SHP77 treated with DMSO at 0.1 percent for 48 hours (cell line): ENCODE measurements at regions not wholly inside any gene's neighbourhood (a gene's known extent, or its start where the extent isn't known, plus 50 kb on each side); places are given as distances from the start of the nearest gene placed in this dataset.

ENCODE experiments used
- DNase-seq: peaks from one replicate; lab custom pipeline; 2025; lab: John Stamatoyannopoulos, UW

DNA sequence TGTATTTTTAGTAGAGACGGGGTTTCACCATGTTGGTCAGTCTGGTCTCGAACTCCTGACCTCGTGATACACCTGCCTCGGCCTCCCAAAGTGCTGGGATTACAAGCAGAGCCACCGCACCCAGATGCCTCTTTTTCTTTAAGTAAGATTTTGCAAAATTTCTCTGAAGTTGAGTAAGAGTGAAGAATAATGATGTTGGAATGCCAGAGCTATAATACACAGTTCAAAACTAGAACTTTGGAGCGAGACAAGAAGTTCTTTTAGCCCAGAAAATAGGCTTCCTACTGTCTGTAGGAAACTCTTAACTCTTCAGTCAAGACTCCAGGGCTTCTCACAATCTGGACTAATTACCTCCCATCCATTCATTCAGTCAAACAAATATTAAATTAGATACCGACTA is 51.4 kb downstream of the MARCHF4 start:
- no peak for DNase-seq

GRCh38 chr2:216319771-216320170 is 52.5 kb downstream of the MARCHF4 start:
- no peak for DNase-seq

DNA sequence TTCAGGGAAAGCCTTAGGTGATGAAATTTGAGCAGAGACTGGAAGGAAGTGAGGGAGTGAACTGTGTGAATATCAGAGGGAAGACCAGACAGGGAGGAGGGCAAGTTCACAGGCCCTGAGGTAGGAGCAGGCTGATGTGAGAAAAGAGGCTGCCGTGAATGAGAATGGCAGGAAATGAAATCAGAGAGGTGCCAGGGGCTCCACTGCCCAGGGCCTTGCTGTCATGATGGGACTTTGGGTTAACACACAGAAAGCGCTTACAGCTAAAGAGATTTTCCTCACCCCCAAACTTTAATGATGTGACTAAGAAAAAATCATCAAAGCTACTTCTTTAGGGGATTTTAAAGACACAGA is 53.8 kb downstream of the MARCHF4 start:
- DNase-seq: no peak

DNA sequence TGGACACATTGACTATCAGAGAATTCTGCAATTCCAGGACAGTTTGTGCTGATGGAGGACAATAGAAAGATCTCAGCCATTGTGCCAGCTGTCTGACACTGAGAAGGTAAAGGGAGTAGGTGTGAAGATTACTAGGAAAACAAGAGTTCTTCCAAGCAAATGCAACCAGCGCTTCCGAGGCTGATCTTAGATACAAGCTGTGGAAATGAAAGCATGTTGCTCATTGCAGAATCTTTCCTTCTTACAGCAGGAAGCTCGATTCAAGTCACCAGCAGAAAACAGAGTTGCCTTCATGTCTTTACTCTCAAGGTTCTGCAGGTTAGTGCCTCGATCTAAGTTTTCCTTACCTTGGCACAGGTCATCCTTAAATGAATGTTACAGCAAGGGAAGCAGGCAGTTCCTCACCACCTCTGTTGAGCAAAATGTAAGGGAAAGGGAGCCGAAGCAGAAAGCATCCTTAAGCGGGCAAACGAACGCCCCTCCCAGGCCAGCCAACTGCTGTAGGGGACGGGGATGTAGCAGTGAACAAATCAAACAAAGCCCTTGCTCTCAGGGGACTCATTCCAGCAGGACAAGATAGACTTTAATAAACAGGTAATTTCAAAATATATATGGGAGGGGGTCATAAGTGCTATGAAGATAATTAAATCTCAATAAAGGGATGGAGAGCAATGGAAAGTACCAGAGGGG is 54.3 kb downstream of the MARCHF4 start:
- DNase-seq: no peak

DNA sequence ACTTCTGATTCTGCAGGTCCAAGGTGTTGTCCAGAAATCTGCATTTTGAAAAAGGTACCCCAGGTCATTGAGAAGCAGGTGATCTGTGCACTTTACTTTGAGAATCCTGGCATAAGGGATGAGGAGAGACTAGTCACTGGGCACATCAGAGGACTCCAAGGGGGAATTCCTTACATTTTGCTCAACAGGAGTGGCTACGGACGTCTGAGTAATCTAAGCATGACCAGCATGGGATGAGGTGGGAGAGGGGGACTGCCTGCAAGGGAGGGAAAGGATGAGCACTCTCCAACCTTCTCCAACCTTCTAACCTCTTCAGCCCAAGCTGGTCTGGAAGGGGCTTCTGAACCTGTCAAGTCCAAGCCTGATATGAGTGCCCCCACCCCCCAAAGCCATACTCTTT is 55.5 kb downstream of the MARCHF4 start:
- DNase-seq: no peak

GRCh38 chr2:216315802-216316603 is 56.3 kb downstream of the MARCHF4 start:
- peak; percentile 30 for DNase-seq

- DNase-seq: no peak
These were observed 59.8 kb downstream of the MARCHF4 start for GRCh38 chr2:216312441-216312840.

- DNase-seq: peak; percentile 75
These were observed 63.7 kb downstream of the MARCHF4 start for GRCh38 chr2:216308576-216308975.

GRCh38 chr2:216307496-216307895 is 64.8 kb downstream of the MARCHF4 start:
- no peak for DNase-seq

DNA sequence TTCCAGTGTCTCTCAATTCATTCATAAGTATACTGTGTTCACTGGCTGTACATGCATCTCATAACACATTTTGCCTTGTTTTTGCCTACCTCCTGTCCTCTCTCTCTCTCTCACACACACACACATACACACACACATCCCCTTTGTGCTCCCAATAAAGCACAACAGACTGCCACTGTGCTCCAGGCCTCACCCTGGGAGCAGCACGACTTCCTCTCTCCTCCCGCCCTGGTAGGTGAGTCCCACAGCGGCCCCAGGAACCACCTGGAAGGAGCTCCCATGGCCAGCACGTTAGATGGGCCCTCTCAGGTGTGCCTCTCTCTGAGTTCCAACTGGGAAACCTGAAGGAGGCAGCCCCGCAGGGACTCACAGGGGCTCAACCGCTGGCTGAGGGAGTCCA is 65.4 kb downstream of the MARCHF4 start:
- no peak for DNase-seq

DNA sequence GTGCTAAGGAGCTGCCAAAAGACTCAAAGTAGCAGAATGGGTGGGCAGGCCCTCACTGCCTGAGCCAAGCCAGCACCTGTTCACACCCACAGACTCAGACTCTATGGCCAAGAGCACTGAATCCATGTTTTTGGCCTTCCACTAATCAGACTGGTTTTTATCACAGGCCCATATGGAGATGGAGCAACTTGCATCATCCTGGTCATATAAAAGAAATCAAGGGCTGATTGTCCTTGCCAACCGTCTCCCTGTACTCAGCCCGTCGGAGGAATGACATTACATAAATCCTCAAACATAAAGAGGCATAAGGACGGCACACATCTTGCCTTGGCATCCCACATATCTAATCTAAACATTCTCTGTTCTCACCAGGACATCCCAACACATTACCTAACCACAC is 66.7 kb downstream of the MARCHF4 start:
- DNase-seq: no peak

GRCh38 chr2:216302981-216303676 is 69.2 kb downstream of the MARCHF4 start:
- no peak for DNase-seq

DNA sequence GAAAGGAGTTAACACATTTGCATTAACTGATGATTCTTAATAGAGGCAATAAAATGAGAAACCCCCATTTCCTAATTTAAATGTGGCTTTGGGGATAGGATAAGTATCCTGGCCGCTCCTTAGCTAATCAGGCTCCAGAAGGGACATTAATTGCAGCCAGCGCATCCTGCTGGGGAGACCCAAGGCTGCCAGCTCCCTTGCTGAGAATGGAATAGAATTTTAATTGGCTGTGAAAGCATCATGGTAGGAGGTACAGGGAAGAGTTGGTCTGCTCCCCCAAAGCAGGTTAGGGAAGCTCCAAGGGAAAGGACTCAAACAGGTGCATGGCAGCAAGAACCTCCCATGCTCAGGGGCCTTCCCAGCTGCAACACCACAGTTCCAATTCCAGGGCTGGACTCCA is 71.4 kb downstream of the MARCHF4 start:
- no peak for DNase-seq

- DNase-seq: no peak
These were observed 72.7 kb downstream of the MARCHF4 start for GRCh38 chr2:216299588-216299987.

DNA sequence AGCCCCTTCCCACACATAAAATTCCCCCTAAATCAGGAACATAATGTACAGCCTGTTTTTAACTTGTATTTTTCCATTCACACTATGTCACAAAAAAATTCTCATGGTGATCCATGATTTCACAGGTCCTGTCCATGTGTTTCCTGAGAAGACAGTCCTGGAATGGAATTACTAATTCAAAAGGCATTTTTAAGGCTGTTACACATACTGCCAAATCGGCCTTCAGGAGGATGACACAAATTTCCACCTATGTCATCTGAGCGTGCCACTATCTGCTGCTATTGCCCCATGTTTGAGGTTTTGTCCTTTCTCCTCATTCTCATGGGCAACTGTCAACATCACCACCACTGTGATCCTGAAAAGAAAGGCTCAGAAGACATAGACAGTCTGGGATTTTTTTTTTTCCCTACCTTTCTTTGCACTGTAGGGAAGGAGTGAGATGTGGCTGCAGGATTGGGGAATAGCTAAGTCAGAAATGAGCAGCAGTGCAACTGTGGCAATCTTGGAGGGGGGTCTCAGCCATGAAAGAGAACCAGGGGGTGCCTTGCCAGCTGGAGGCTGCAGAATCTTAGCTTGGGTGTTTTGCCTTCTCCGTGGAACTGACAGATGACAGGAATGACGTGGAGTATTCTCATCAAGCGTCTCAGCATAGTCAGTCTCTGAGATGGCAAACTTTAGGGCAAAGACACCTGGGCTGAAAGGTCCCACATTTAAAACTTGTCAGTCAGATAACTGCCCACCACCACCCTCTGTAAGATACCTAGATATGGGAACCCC is 73.4 kb downstream of the MARCHF4 start:
- DNase-seq: no peak

DNA sequence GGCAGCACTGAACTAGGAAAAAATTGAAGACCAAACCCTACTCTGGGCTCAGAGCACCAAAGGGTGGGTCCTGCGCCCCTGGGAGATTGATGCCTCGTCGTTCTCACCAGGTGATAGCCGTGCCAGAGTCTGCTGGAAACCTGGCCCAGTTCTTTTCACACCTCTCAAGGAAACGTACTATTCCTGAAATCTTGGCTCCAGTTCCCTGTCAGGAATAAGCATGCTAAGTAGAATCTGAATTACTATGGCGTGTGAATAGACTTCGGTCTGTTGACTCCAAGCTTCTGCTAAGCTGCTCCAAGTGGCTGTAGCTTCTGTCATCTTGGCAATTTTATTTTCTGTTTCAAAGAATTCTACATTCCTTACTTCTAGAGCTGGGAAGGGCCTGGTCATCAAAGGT is 75.4 kb downstream of the MARCHF4 start:
- no peak for DNase-seq

GRCh38 chr2:216294305-216294704 is 78.0 kb downstream of the MARCHF4 start:
- no peak for DNase-seq

DNA sequence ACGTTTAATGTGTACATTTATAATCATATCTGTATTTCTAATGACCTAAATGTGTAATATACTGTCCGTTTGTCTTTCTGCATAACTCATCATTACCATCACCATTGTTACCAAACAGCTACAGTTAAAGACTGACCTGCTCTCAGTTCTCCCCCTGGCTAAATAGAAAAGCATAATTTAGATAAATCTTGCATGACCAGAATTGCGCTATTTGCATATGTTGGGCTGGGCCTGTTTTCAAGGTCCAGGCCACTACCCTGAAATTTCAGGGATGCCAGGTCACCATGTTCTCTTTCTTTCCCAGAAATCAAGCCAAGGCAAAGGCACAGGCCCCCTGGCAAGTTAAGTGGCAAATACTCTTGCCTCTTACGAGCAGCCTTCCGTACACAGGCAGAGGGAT is 78.4 kb downstream of the MARCHF4 start:
- DNase-seq: no peak

- DNase-seq: no peak
These were observed 79.4 kb downstream of the MARCHF4 start for GRCh38 chr2:216292886-216293301.

DNA sequence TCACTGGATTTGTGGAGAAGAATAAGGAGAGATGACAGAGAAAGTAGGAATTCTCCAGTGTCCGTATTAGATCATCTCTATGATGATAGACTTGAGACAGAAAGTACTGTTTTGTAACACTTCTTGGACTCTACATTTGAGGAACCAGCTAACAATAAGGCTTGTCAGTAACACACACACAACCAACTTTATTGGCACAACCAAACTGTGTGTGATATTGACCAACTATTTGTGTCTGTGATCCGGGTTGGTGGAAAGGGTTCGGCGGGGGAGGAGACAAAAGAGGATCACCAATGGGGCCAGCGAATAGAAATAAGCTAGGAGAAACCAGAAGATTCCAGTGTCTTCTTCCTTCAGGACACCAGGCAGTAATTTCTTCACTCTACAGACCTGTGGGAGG is 79.8 kb downstream of the MARCHF4 start:
- no peak for DNase-seq

GRCh38 chr2:216289470-216289869 is 82.8 kb downstream of the MARCHF4 start:
- no peak for DNase-seq

DNA sequence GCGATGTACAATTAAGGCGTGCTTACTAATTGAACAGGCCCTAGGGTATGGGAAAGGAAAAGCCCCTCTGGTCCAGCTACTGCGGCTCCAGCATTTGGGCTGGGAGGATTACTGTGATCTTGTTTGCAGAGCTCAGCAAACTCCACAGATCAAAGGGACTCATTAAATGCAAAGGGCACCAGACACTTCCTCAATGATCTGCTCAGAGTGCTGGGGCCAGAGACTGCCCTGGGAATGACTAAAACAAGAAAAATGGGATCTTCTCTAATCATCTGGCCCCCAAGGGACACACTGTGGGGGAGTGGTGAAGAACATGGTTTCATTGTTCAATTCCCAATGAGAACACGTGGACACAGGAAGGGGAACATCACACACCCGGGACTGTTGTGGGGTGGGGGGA is 85.0 kb downstream of the MARCHF4 start:
- DNase-seq: no peak
